Stimulated activated effector memory CD8-positive, alpha-beta T cell treated with anti-CD3 and anti-CD28 coated beads, Interleukin-12 subunit alpha, Interleukin-12 subunit beta, amount 100 ng/mL, for 72 hours (primary cell): ENCODE measurements at regions not wholly inside any gene's neighbourhood (a gene's known extent, or its start where the extent isn't known, plus 50 kb on each side); places are given as distances from the start of the nearest gene placed in this dataset.

Experiments used
- ATAC-seq: fragments of 150-1000 bp; cut with Tn5 transposase; 2 replicates; pipeline ENCODE4 v1.10.0; 2021
- DNase-seq, 2 donors: peaks; one replicate each; pipeline ENCODE4 v3.0.0; 2021 to 2022; ENCODE audit warnings: low spot score in 2 of 2
- H3K27ac Mint-ChIP-seq: one replicate; pipeline ENCODE4 v1.8.0; 2022; ENCODE audit warnings: mild to moderate bottlenecking, mixed read lengths
- H3K36me3 Mint-ChIP-seq: one replicate; pipeline ENCODE4 v1.8.0; 2022; ENCODE audit warnings: mild to moderate bottlenecking, mixed read lengths
- H3K4me1 Mint-ChIP-seq: one replicate; pipeline ENCODE4 v1.8.0; 2022; ENCODE audit warnings: mixed read lengths
- H3K4me3 Mint-ChIP-seq: one replicate; pipeline ENCODE4 v1.8.0; 2022; ENCODE audit warnings: mild to moderate bottlenecking, mixed read lengths
- H3K9me3 Mint-ChIP-seq: one replicate; pipeline ENCODE4 v1.8.0; 2022; ENCODE audit warnings: mixed read lengths

DNA sequence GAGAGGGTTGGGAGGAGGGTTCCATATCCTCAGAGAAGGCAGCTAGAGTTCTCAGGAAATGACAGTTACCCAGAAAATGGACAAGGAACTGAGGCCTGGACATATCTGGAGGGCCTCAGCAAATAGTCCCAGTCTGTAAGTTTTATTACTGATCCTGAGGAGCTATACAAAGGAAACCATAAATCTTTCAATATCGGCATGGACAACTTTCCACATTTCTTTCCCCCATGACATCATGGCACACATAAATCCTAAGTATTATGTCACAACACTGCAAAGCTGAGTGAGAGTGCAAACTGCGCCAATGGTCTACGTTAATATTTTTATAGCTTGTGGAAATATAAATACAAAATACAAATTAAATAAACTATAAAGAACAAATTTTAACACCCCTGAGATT lies 1356.2 kb upstream of the C9orf72 start:
- Mint-ChIP-seq H3K36me3 (no peaks in the 10 kb centered on the region), H3K4me3 (no peak overlapping the region), H3K9me3 (peaks cover 15% of the 10 kb centered on the region), H3K27ac (no peak overlapping the region), H3K4me1 (no peaks in the 10 kb centered on the region)
- DNase-seq: no peak
- no peak for ATAC-seq

DNA sequence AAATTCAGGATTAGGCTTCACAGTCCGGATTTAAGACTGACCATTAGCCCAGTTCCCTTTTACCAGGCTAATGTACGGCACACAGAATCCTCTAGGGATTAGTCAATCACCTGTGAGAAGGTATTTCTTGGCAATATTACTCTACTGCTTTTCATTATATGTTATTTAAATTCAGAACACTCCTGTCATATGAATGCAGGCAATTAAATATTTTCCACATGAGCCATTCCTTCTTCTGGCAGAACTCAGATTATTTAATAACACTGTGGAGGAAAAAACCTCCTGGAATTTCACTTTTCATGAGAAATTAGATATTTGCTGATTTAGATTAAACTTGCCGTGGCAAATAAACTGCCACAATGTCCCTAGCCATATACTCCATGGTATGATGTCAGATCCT lies 1357.5 kb upstream of the C9orf72 start:
- H3K4me3 Mint-ChIP-seq: no peak overlapping the region
- no peaks in the 10 kb centered on the region for H3K36me3 Mint-ChIP-seq
- H3K27ac Mint-ChIP-seq: no peak overlapping the region
- ATAC-seq (no peak), DNase-seq (no peak)
- peaks cover 11% of the 10 kb centered on the region for H3K9me3 Mint-ChIP-seq
- no peaks in the 10 kb centered on the region for H3K4me1 Mint-ChIP-seq

DNA sequence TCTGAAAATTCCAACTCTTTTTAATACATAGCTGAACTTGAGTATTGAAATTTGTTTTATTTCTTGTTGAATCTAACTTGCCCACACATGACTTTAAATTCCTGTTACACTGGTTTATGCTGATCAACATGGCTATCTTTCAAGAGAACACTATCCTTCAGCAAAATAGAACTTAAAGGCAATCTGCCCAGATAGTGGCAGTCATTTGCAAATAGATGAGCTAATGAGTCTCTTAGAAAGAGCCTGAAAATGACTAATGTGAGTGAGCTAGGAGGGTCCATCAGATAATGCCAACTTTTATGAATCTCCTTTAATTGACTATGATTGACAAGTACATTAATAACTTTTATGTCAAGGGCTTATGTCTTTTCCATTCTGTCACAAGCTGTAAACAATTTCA lies 1360.8 kb upstream of the C9orf72 start:
- Mint-ChIP-seq H3K4me1 (no peaks in the 10 kb centered on the region), H3K36me3 (no peaks in the 10 kb centered on the region), H3K4me3 (no peak overlapping the region), H3K9me3 (peaks cover 10% of the 10 kb centered on the region), H3K27ac (no peak overlapping the region)
- no peak for DNase-seq
- ATAC-seq: no peak

GRCh38 chr9:28938981-28939380 lies 1365.7 kb upstream of the C9orf72 start:
- H3K4me3 Mint-ChIP-seq: no peak overlapping the region
- peaks cover 11% of the 10 kb centered on the region for H3K9me3 Mint-ChIP-seq
- H3K36me3 Mint-ChIP-seq: no peaks in the 10 kb centered on the region
- ATAC-seq (no peak), DNase-seq (no peak)
- no peaks in the 10 kb centered on the region for H3K4me1 Mint-ChIP-seq
- H3K27ac Mint-ChIP-seq: no peak overlapping the region

DNA sequence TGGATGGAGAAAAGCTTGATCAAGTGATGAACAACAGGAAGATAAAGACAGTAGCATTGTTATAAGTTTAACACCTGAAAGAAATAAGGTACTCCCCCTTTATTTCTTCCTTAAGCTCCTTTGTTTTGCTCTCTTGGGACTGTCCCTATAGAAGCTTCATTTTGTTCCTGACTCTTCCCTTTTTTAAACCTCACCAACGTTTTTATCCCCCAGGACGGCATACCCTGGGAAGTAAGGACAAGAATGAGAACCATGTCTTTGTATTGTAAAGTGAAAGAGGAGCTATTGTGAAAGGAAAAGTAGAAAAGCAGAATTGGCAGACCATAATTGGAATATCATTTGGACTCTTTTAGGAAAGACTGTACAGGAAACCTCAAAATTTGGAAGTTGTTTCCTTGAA lies 1368.6 kb upstream of the C9orf72 start:
- no peaks in the 10 kb centered on the region for H3K4me1 Mint-ChIP-seq
- no peak overlapping the region for H3K27ac Mint-ChIP-seq
- ATAC-seq (no peak), DNase-seq (no peak)
- H3K9me3 Mint-ChIP-seq: peaks cover 11% of the 10 kb centered on the region
- H3K36me3 Mint-ChIP-seq: no peaks in the 10 kb centered on the region
- H3K4me3 Mint-ChIP-seq: no peak overlapping the region

DNA sequence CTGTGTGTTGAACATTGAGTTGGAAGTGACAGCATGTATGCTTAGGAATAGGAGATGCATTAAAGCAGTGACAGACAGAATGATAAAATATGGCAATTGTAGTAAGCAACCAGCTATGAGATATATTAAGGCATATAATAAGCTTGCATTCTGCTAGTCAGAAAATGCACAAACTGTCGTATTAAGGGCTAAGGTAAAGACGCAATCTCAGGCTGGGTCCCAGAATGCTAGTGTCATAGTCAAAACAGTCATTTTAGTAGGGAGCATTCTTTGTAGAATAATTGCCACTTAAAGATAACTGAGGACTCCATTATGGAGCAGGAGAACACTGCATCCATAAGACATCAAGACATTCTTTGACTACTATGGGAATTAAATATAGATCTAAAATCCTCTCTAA lies 1369.7 kb upstream of the C9orf72 start:
- H3K36me3 Mint-ChIP-seq: no peaks in the 10 kb centered on the region
- no peaks in the 10 kb centered on the region for H3K4me1 Mint-ChIP-seq
- no peak overlapping the region for H3K27ac Mint-ChIP-seq
- ATAC-seq (no peak), DNase-seq (no peak)
- H3K4me3 Mint-ChIP-seq: no peak overlapping the region
- peaks cover 9% of the 10 kb centered on the region for H3K9me3 Mint-ChIP-seq

GRCh38 chr9:28946648-28947047 lies 1373.4 kb upstream of the C9orf72 start:
- DNase-seq (no peak), ATAC-seq (no peak)
- H3K4me3 Mint-ChIP-seq: no peak overlapping the region
- H3K4me1 Mint-ChIP-seq: no peaks in the 10 kb centered on the region
- H3K9me3 Mint-ChIP-seq: peaks cover 14% of the 10 kb centered on the region
- no peak overlapping the region for H3K27ac Mint-ChIP-seq
- H3K36me3 Mint-ChIP-seq: no peaks in the 10 kb centered on the region

- ATAC-seq (no peak), DNase-seq (no peak)
- Mint-ChIP-seq H3K4me3 (no peak overlapping the region), H3K36me3 (no peaks in the 10 kb centered on the region), H3K9me3 (peaks cover 25% of the 10 kb centered on the region), H3K27ac (no peak overlapping the region), H3K4me1 (no peaks in the 10 kb centered on the region)
Measured at GRCh38 chr9:28951945-28952344, 1378.7 kb upstream of the C9orf72 start.

GRCh38 chr9:28956116-28956880 lies 1383.0 kb upstream of the C9orf72 start:
- Mint-ChIP-seq H3K4me1 (no peaks in the 10 kb centered on the region), H3K36me3 (no peaks in the 10 kb centered on the region), H3K4me3 (no peak overlapping the region), H3K9me3 (peaks cover 28% of the 10 kb centered on the region), H3K27ac (no peak overlapping the region)
- DNase-seq (no peak), ATAC-seq (no peak)

GRCh38 chr9:28960602-28961001 lies 1387.3 kb upstream of the C9orf72 start:
- H3K4me1 Mint-ChIP-seq: no peaks in the 10 kb centered on the region
- no peaks in the 10 kb centered on the region for H3K36me3 Mint-ChIP-seq
- no peak for ATAC-seq
- no peak overlapping the region for H3K4me3 Mint-ChIP-seq
- no peak overlapping the region for H3K27ac Mint-ChIP-seq
- no peak for DNase-seq
- peaks cover 18% of the 10 kb centered on the region for H3K9me3 Mint-ChIP-seq

- Mint-ChIP-seq H3K4me3 (no peak overlapping the region), H3K9me3 (peaks cover 18% of the 10 kb centered on the region), H3K4me1 (no peaks in the 10 kb centered on the region), H3K27ac (no peak overlapping the region), H3K36me3 (no peaks in the 10 kb centered on the region)
- DNase-seq (no peak), ATAC-seq (no peak)
Measured at GRCh38 chr9:28961623-28962022, 1388.3 kb upstream of the C9orf72 start.

GRCh38 chr9:28967226-28967625 lies 1393.9 kb upstream of the C9orf72 start:
- Mint-ChIP-seq H3K4me1 (no peaks in the 10 kb centered on the region), H3K9me3 (peaks cover 12% of the 10 kb centered on the region), H3K27ac (no peak overlapping the region), H3K4me3 (no peak overlapping the region), H3K36me3 (no peaks in the 10 kb centered on the region)
- ATAC-seq: no peak
- DNase-seq: no peak

- no peak for ATAC-seq
- no peaks in the 10 kb centered on the region for H3K36me3 Mint-ChIP-seq
Measured at GRCh38 chr9:28970241-28970654, 1397.0 kb upstream of the C9orf72 start.

GRCh38 chr9:28971881-28972280 lies 1398.6 kb upstream of the C9orf72 start:
- H3K4me1 Mint-ChIP-seq: no peaks in the 10 kb centered on the region
- DNase-seq (no peak), ATAC-seq (no peak)
- peaks cover 18% of the 10 kb centered on the region for H3K9me3 Mint-ChIP-seq
- H3K27ac Mint-ChIP-seq: no peak overlapping the region
- H3K36me3 Mint-ChIP-seq: no peaks in the 10 kb centered on the region
- H3K4me3 Mint-ChIP-seq: no peak overlapping the region

More at GRCh38 chr9:28970241-28970654, 1397.0 kb upstream of the C9orf72 start:
- DNase-seq: no peak
- Mint-ChIP-seq H3K27ac (no peak overlapping the region), H3K4me3 (no peak overlapping the region), H3K4me1 (no peaks in the 10 kb centered on the region), H3K9me3 (peaks cover 18% of the 10 kb centered on the region)

GRCh38 chr9:28976250-28976649 lies 1403.0 kb upstream of the C9orf72 start:
- DNase-seq: no peak
- H3K4me1 Mint-ChIP-seq: no peaks in the 10 kb centered on the region

DNA sequence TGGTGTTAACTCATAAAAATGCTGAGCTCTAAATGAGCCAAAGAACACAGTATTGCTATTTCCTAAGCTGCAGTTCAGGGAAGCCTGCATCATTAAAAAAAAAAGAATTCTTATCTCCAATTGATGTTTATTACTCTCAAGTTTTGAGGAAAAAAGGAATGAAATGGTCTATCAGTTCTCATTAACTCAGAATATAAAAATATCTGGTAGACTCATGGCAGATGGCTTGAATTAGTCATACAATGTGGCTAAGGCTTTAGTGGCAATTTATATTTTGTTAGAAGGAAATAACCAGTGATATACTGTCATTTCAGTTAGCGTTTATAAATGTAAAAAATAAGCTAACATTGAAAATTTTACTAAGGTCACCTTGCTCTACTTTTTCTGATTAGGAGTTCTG lies 1403.4 kb upstream of the C9orf72 start:
- DNase-seq: no peak
- Mint-ChIP-seq H3K4me1 (no peaks in the 10 kb centered on the region), H3K36me3 (no peaks in the 10 kb centered on the region), H3K9me3 (peaks cover 21% of the 10 kb centered on the region), H3K27ac (no peak overlapping the region), H3K4me3 (no peak overlapping the region)
- ATAC-seq: no peak

More at GRCh38 chr9:28976250-28976649, 1403.0 kb upstream of the C9orf72 start:
- ATAC-seq: no peak
- Mint-ChIP-seq H3K27ac (no peak overlapping the region), H3K4me3 (no peak overlapping the region), H3K36me3 (no peaks in the 10 kb centered on the region), H3K9me3 (peaks cover 18% of the 10 kb centered on the region)
